ENCODE measurements at regions not wholly inside any gene's neighbourhood (a gene's known extent, or its start where the extent isn't known, plus 50 kb on each side); places are given as distances from the start of the nearest gene placed in this dataset.
A peak's percentile ranks its signal among the peaks of the same experiment; 100 is the strongest.

DNA sequence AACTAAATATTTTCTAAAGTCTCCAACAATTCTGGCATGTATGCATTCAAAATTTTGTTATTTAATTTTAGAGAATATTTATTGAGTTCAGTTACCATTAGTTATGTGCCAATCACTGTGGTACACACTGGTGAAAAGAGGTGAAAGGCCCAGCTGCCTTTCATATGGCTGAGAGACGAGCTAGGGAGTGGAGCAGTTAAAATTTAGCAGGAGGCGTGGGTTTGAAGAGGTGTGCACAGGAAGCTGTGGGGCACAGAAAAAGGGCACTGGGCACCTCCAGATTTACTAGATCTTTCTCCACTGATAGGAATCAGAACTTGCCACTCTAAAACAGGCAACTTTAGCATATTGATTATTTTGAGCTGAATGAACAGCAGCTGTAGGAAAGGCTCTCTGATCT, 347.1 kb downstream of the CD83 start:
- Histone ChIP-seq H3K27ac (ENCODE audit: low read depth, low read length) (no peak overlapping the region), H3K4me2 (ENCODE audit: insufficient read depth, low read length) (no peak overlapping the region), H3K4me3 (ENCODE audit: insufficient read depth, low read length) (no peak overlapping the region), H4K20me1 (ENCODE audit: insufficient read depth, low read length) (no peaks in the 10 kb centered on the region), H3K27me3 (ENCODE audit: insufficient read depth, low read length) (no peaks in the 10 kb centered on the region), H3K36me3 (ENCODE audit: insufficient read depth, low read length) (no peaks in the 10 kb centered on the region), H2AFZ (ENCODE audit: low read length) (no peak overlapping the region), H3K4me1 (ENCODE audit: insufficient read depth, low read length) (peaks cover 28% of the 10 kb centered on the region), H3K9me3 (ENCODE audit: low read depth, low read length) (no peaks in the 10 kb centered on the region), H3K79me2 (ENCODE audit: insufficient read depth, low read length) (no peaks in the 10 kb centered on the region)
- TF ChIP-seq, protein P1, sequence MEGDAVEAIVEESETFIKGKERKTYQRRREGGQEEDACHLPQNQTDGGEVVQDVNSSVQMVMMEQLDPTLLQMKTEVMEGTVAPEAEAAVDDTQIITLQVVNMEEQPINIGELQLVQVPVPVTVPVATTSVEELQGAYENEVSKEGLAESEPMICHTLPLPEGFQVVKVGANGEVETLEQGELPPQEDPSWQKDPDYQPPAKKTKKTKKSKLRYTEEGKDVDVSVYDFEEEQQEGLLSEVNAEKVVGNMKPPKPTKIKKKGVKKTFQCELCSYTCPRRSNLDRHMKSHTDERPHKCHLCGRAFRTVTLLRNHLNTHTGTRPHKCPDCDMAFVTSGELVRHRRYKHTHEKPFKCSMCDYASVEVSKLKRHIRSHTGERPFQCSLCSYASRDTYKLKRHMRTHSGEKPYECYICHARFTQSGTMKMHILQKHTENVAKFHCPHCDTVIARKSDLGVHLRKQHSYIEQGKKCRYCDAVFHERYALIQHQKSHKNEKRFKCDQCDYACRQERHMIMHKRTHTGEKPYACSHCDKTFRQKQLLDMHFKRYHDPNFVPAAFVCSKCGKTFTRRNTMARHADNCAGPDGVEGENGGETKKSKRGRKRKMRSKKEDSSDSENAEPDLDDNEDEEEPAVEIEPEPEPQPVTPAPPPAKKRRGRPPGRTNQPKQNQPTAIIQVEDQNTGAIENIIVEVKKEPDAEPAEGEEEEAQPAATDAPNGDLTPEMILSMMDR (IDR thresholded peaks at IDR 0.05; ENCODE audit: extremely low read depth, low read depth, low read length): no peak
- DNase-seq (ENCODE audit: insufficient read length, low spot score, missing footprints): no peak

DNA sequence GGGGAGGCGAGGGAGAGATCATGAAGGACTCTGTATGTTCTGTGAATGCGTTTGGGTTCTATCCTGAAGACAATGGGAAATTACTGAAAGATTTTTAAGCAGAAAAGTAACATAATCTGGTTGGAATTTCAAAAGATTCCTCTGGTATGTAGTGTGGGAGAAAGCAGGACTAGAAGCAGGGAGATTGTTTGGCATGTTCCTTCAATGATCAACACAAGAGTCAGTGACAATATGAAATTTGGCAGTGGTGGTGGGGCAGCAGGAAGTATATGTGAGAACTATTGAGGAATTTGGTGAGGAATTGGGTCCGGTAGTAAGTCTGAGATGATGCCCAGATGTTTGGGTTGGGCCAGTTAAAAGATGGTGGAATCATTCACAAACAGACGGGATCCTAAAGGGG, 348.7 kb downstream of the CD83 start:
- H3K9me3 ChIP-seq (ENCODE audit: low read depth, low read length): no peaks in the 10 kb centered on the region
- H3K27ac ChIP-seq (ENCODE audit: low read depth, low read length): peak overlapping the region; percentile 43
- no peak overlapping the region for H3K4me2 ChIP-seq (ENCODE audit: insufficient read depth, low read length)
- TF ChIP-seq, protein P1 (IDR thresholded peaks at IDR 0.05; ENCODE audit: extremely low read depth, low read depth, low read length): no peak
- no peaks in the 10 kb centered on the region for H4K20me1 ChIP-seq (ENCODE audit: insufficient read depth, low read length)
- peaks cover 28% of the 10 kb centered on the region for H3K4me1 ChIP-seq (ENCODE audit: insufficient read depth, low read length)
- H3K36me3 ChIP-seq (ENCODE audit: insufficient read depth, low read length): no peaks in the 10 kb centered on the region
- no peaks in the 10 kb centered on the region for H3K27me3 ChIP-seq (ENCODE audit: insufficient read depth, low read length)
- H2AFZ ChIP-seq (ENCODE audit: low read length): no peak overlapping the region
- H3K79me2 ChIP-seq (ENCODE audit: insufficient read depth, low read length): no peaks in the 10 kb centered on the region
- no peak overlapping the region for H3K4me3 ChIP-seq (ENCODE audit: insufficient read depth, low read length)
- no peak for DNase-seq (ENCODE audit: insufficient read length, low spot score, missing footprints)

DNA sequence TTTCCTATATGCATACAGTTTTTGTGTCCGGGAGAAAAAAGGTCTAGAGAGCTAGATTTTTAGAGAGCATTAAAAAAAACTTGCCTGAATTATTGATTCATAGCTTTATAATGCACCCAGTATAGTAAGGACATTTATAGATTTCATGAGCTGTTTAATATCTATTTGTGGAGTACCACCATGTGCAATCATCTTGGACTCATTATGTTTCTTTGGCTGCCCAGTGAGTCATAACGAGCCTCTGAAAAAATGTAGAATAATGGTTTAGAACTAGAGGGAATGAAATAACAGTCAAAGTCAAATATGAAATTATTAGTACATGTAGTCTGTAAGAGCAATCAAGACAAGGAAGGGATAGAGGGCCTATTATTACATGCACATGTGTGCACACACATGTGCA, 350.0 kb downstream of the CD83 start:
- H3K4me2 ChIP-seq (ENCODE audit: insufficient read depth, low read length): no peak overlapping the region
- H2AFZ ChIP-seq (ENCODE audit: low read length): no peak overlapping the region
- H3K79me2 ChIP-seq (ENCODE audit: insufficient read depth, low read length): no peaks in the 10 kb centered on the region
- DNase-seq (ENCODE audit: insufficient read length, low spot score, missing footprints): no peak
- no peaks in the 10 kb centered on the region for H3K27me3 ChIP-seq (ENCODE audit: insufficient read depth, low read length)
- no peaks in the 10 kb centered on the region for H4K20me1 ChIP-seq (ENCODE audit: insufficient read depth, low read length)
- no peak overlapping the region for H3K4me3 ChIP-seq (ENCODE audit: insufficient read depth, low read length)
- H3K36me3 ChIP-seq (ENCODE audit: insufficient read depth, low read length): no peaks in the 10 kb centered on the region
- H3K27ac ChIP-seq (ENCODE audit: low read depth, low read length): peak overlapping the region; percentile 43
- H3K9me3 ChIP-seq (ENCODE audit: low read depth, low read length): no peaks in the 10 kb centered on the region
- peaks cover 28% of the 10 kb centered on the region for H3K4me1 ChIP-seq (ENCODE audit: insufficient read depth, low read length)
- TF ChIP-seq, protein P1 (IDR thresholded peaks at IDR 0.05; ENCODE audit: extremely low read depth, low read depth, low read length): no peak

DNA sequence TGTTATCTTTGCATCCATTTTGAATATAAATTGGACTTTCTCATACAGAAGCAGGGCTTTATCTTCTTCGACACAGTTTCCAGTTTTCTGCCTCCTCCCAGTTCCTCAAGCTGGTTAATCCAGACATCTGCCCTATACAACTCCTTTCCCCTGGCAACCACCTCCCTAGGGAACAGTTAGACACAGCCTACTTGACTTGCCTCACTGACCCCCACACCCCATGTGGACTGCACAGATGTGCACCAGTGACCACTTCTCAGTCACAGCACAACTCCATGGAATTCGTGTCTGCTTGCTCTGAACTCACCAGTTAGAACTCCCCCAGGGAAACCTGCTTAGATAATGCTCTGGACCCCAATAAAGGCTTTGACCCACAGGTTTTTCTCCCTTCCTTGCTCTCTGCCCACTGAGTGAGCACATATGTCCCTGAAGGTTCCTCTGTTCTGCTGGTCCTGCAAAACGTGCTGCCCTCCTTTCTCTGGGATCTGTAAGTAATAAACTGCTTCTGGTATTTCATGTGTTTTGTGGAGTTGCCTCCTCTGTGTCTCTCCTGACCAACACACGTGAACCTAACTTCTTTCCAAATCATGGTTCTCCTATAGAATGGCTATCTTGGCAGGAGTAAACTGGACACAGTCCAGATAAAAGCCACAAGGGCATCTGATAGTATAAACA, 351.2 kb downstream of the CD83 start:
- no peaks in the 10 kb centered on the region for H4K20me1 ChIP-seq (ENCODE audit: insufficient read depth, low read length)
- TF ChIP-seq, protein P1 (IDR thresholded peaks at IDR 0.05; ENCODE audit: extremely low read depth, low read depth, low read length): no peak
- no peak overlapping the region for H2AFZ ChIP-seq (ENCODE audit: low read length)
- no peak for DNase-seq (ENCODE audit: insufficient read length, low spot score, missing footprints)
- H3K27me3 ChIP-seq (ENCODE audit: insufficient read depth, low read length): no peaks in the 10 kb centered on the region
- H3K4me3 ChIP-seq (ENCODE audit: insufficient read depth, low read length): no peak overlapping the region
- H3K4me2 ChIP-seq (ENCODE audit: insufficient read depth, low read length): no peak overlapping the region
- no peak overlapping the region for H3K27ac ChIP-seq (ENCODE audit: low read depth, low read length)
- no peaks in the 10 kb centered on the region for H3K79me2 ChIP-seq (ENCODE audit: insufficient read depth, low read length)
- peaks cover 27% of the 10 kb centered on the region for H3K4me1 ChIP-seq (ENCODE audit: insufficient read depth, low read length)
- H3K9me3 ChIP-seq (ENCODE audit: low read depth, low read length): no peaks in the 10 kb centered on the region
- H3K36me3 ChIP-seq (ENCODE audit: insufficient read depth, low read length): no peaks in the 10 kb centered on the region
